Fibroblast of mammary gland (primary cell): ENCODE measurements at regions not wholly inside any gene's neighbourhood (a gene's known extent, or its start where the extent isn't known, plus 50 kb on each side); places are given as distances from the start of the nearest gene placed in this dataset.
"Not testable (repeated sequence)": the region's sequence is repeated elsewhere in the genome, so short reads cannot be mapped to it uniquely, and the experiment has no call there.

Experiments
- DNase-seq: peaks from one replicate; pipeline ENCODE4 v3.0.0-alpha.2; 2010; ENCODE audit warnings: low read depth
- H3K4me3 ChIP-seq: 2 replicates; pipeline ENCODE4 v1.5.1; 2011; ENCODE audit warnings: low read depth, mild to moderate bottlenecking, low read length, moderate library complexity; ENCODE audit not compliant: control insufficient read depth
- CTCF ChIP-seq: conservative IDR thresholded peaks from 2 replicates; pipeline ENCODE4 v1.5.1; 2011; ENCODE audit warnings: low read depth, low read length, inconsistent platforms; ENCODE audit not compliant: control insufficient read depth, insufficient read depth

GRCh38 chr5:5883146-5883545 lies 460.7 kb downstream of the ICE1 start:
- TF ChIP-seq CTCF, result no peak
- DNase-seq, result no peak
- H3K4me3 ChIP-seq, result no peak overlapping the region

GRCh38 chr5:5882706-5883105 lies 460.2 kb downstream of the ICE1 start:
- no peak for DNase-seq
- TF ChIP-seq CTCF, result no peak
- H3K4me3 ChIP-seq, result no peak overlapping the region

- no peak overlapping the region for H3K4me3 ChIP-seq
- TF ChIP-seq CTCF, result no peak
- no peak for DNase-seq
Observed at GRCh38 chr5:5881294-5881693, 458.8 kb downstream of the ICE1 start.

- TF ChIP-seq CTCF, result no peak
- no peak for DNase-seq
- H3K4me3 ChIP-seq, result no peak overlapping the region
Observed at GRCh38 chr5:5880077-5880763, 457.7 kb downstream of the ICE1 start.

- TF ChIP-seq CTCF, result no peak
- DNase-seq, result no peak
- H3K4me3 ChIP-seq, result no peak overlapping the region
Observed at GRCh38 chr5:5857396-5857795, 434.9 kb downstream of the ICE1 start.

- TF ChIP-seq CTCF, result no peak
- no peak for DNase-seq
- H3K4me3 ChIP-seq, result no peak overlapping the region
Observed at GRCh38 chr5:5854087-5854486, 431.6 kb downstream of the ICE1 start.

GRCh38 chr5:5838493-5838892 lies 416.0 kb downstream of the ICE1 start:
- no peak for DNase-seq
- no peak for TF ChIP-seq CTCF
- no peak overlapping the region for H3K4me3 ChIP-seq

GRCh38 chr5:5831622-5832021 lies 409.1 kb downstream of the ICE1 start:
- H3K4me3 ChIP-seq, DNase-seq: not testable (repeated sequence)
